NCI-H2227 treated with DMSO at 0.1 percent for 48 hours (cell line): ENCODE measurements at regions not wholly inside any gene's neighbourhood (a gene's known extent, or its start where the extent isn't known, plus 50 kb on each side); places are given as distances from the start of the nearest gene placed in this dataset.

Source experiments
- DNase-seq: peaks from one replicate; lab custom pipeline; 2025; lab: John Stamatoyannopoulos, UW

DNA sequence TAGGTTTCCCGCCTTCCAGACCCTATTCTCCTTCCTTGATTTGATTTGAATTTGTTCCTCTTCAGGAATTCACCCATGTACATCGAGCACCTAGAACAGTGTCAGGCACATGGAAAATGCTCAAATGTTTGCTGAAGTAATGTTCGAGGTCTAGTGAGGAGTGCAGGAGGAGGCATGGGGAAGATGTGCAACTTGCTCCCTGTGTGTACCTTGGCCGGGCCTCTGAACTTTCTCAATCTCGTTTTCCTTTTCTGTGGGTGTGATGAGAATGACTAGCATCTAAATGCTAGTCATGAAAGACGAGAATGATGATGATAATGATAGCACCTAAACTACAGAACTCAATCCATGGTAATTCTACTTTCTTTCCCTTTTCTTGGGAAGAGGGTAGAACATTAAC, 279.1 kb upstream of the PLET1 start:
- no peak for DNase-seq

GRCh38 chr11:112540261-112540660, 279.6 kb upstream of the PLET1 start:
- DNase-seq = no peak

DNA sequence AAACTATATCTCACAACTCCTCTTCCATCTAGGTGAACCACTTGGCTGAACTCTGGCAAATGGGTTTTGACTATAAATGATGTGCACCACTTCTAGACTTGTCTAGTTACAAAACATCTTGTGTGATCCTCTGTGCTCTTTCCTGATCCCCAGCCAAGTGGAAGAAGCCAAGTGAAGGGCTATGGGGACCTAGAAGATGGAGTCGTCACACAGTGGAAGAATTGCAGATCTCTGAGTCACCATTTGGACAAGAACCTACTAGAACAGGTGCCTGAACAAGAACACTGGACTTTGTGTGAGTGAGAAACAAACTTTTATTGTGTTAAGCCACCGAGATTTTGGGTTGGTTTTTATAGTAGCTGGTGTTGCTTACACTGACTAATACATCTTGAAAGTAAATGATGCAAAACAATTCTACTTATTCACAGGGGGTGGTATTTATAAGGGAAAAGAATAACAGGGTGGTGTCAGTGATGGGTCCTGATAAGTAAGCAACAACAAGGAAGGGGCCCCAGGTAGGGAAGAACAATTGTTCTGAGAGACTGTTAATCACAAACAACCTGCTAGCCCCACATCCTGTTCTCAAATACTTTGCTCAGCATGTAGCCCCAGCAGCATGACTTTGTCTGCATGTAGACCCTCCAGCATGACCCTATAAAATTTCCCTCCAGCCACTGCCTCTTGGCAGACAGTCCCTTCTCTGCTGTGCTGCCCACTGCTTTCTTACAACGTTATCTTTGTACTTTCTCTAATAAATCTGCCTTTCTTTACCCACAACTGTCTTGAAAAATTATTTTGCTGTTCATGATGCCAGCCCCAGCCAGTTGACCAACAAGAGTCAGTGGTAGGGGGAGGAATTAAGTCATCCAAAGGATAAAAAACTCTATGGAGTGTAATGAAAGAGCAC, 280.7 kb upstream of the PLET1 start:
- DNase-seq = no peak

DNA sequence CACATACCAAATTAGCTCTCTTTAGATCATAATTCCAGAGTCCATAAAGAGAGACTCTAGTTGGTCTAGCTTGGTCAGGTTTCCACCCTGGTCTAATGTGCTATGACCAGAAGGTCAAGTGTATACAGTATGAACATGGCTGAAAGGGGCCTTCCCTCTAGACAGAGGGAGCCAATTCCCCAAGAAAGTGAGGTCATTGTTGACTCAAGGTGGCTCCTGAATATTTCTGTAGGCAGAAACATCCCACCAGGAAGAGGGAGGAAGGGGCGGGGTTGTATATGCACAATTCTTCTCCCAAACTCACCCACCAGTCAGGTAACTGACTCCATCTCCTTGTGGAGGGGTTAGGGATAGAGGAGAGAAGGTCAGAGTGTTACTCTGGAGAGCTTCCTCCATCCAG, 281.8 kb upstream of the PLET1 start:
- no peak for DNase-seq

GRCh38 chr11:112543390-112543789, 282.7 kb upstream of the PLET1 start:
- DNase-seq = no peak

- DNase-seq = no peak
Measured at GRCh38 chr11:112548641-112549040, 288.0 kb upstream of the PLET1 start.

- DNase-seq = no peak
Measured at GRCh38 chr11:112553205-112553731, 292.6 kb upstream of the PLET1 start.

- DNase-seq = no peak
Measured at GRCh38 chr11:112554586-112554985, 293.9 kb upstream of the PLET1 start.

DNA sequence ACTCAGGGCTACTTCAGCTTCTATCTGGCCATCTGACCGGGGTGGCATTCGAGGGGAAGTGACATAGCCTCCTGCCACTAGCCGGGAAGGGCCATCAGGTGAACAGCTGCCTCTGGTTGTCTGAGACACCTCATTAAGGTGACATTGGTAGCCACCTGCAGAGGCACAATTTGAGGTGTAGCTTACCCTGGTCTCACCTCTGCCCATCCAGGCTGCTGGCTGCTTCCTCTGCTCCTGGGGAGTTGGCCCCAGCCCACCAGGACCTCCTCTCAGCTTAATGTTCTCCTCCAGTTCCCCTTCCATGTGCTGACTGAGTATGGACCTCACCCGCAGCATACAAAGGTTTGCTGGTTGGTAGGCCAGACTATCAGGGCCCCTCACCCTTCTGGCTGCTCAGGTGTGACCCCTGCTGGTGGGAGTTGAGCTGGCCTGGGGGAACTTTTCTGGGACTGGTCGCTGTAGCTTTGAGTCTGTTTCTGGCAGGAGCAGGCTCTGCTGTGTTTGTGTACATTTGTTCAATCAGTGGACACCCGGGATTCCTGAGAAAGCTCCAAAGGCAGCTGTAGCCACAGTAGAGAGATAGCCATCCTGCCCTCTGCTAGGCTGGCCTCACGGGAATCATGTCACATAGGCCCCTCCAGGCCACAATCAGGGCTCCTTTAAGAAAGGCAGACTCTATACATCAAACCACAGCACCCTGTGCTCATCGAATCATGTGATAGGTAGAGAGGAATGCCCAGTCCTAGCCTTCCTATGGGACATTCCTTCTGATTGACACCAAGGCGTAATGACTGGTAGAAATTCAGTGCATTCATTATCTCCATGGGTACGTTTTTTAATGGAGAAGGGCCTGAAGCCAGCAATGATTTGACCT, 295.1 kb upstream of the PLET1 start:
- DNase-seq = no peak

GRCh38 chr11:112558691-112559090, 298.0 kb upstream of the PLET1 start:
- DNase-seq = no peak

DNA sequence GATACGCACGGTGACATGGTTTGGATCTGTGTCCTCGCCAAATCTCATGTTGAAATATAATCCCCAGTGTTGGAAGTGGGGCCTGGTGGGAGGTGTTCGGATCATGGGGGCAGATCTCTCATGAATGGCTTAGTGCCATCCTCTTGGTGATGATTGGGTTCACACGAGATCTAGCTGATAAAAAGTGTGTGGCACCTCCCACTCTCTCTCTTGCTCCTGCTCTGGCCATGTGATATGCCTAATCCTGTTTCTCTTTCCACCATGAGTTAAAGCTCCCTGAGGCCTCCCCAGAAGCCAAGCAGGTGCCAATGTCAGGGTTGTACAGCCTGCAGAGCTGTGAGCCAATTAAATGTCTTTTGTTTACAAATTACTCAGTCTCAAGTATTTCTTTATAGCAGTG, 303.1 kb upstream of the PLET1 start:
- no peak for DNase-seq

GRCh38 chr11:112564228-112564955, 303.7 kb upstream of the PLET1 start:
- no peak for DNase-seq

DNA sequence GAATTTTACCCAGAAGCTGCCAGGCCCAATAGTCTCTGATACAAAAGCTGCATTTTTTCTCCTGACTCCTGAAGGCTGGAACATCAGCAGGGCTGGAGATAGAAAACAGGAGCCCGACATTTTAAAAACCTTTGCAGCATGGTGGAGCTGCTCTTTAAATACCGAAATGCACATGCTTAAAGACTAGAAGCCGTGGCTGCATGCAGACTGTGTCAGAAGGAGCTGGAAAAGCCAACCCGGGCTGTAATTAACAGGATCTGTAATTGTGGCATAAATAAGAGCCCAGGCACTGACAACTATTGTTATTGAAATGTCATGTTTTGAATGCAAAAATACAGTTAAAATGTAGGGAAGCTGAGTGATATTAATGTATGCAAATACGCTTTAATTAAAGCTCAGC, 304.9 kb upstream of the PLET1 start:
- DNase-seq = no peak

- DNase-seq = no peak
Measured at GRCh38 chr11:112566124-112566523, 305.5 kb upstream of the PLET1 start.

- no peak for DNase-seq
Measured at GRCh38 chr11:112570333-112570732, 309.7 kb upstream of the PLET1 start.

GRCh38 chr11:112579282-112579681, 318.6 kb upstream of the PLET1 start:
- no peak for DNase-seq

DNA sequence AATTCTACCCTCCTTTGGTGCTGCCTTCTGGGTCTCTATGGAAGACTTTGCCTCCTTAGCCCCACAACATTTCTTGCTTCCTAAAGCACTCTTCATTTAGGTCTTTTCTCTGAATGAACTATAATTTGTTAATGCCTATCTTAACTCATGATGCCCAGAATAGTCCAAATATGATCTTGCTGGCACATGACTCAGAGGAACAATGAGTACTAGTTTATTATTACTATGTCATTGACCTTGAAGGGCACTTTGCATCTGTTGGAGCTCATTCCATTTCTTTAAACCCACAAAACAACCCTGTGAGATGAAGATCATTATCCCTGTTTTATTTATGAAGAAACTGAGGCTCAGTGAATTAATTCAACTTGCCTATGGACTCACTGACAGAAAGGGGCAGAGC, 320.2 kb upstream of the PLET1 start:
- DNase-seq = no peak

DNA sequence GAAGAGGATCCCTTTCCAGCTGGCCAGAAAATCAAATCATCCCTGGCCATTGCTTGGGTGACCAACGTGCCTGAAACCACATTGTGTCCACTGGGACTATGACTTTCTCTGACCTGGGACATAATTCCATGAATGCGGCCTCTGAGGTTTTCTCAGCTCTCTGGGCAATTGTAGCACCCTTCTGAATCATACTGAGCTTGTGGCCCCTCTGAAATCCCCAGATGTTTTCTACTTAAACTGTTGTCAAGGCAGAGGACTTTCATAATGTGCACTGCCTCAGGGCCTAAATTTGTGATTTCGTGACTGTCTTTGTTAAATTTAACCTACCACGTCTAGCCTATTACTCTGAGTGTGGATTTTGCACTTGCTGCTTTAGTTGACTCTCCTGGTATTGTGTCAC, 321.1 kb upstream of the PLET1 start:
- DNase-seq = no peak

DNA sequence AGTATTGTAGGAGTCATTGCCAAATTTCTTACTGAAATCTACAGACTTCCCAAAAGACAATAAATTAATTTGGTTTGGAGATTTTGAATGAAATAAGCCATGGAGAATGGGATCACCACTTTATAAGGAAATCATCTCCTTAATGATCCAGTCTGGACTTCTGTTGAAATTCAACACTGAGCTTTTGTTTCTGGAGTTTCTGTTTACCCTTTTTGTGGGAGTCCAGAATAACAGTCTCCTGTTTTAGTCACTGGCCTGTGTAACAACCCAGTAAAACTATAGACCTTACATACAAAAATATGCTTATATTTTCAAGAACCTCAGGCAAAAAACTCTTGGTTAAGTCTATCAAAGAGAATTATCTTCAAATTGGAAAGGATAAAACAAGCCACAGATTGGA, 321.7 kb upstream of the PLET1 start:
- no peak for DNase-seq

GRCh38 chr11:112583261-112583893, 322.7 kb upstream of the PLET1 start:
- no peak for DNase-seq

- no peak for DNase-seq
Measured at GRCh38 chr11:112584672-112585071, 324.0 kb upstream of the PLET1 start.

DNA sequence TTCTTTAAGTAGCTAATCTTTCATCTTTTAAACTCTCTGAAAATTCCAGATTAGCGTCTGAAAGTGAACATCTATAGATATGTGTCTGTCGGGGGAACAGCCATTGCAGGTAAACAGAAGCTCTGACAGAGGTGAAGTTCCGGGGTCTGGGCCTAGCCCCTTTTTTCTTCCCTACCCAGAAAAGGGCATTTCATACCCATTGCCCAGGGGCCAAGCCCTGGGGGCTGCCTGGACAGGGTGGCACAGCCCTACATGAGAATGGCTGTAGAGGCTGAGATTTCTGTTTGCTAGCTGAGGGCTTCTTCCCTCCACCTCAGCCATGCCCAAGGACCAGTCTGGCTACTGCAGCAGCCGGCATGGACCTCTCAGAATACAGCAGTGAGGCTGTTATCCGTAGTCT, 327.0 kb upstream of the PLET1 start:
- DNase-seq = no peak
